Ovary (tissue), 7 donors: ENCODE measurements at regions not wholly inside any gene's neighbourhood (a gene's known extent, or its start where the extent isn't known, plus 50 kb on each side); places are given as distances from the start of the nearest gene placed in this dataset.

Experiments
- DNase-seq, 5 donors: peaks; one replicate each; pipeline ENCODE4 v3.0.0-alpha.2; 2019 to 2020
- H3K27ac ChIP-seq, 2 donors: fragments of 200-600 bp; one replicate each; pipeline versions ENCODE4 v1.5.1 to v1.8.0; 2019 to 2022
- H3K27me3 ChIP-seq: fragments of 200-600 bp; one replicate; pipeline ENCODE4 v1.8.0; 2022
- H3K36me3 ChIP-seq: fragments of 200-600 bp; sonication (generic); one replicate; pipeline ENCODE4 v1.5.1; 2019
- H3K4me1 ChIP-seq: one replicate; pipeline ENCODE4 v1.8.1; 2013; ENCODE audit warnings: mild to moderate bottlenecking, moderate library complexity; ENCODE audit not compliant: insufficient read depth
- H3K4me3 ChIP-seq: fragments of 200-600 bp; sonication (generic); one replicate; pipeline ENCODE4 v1.5.1; 2017
- H3K9me3 ChIP-seq, 2 donors: fragments of 200-600 bp in 1 of 2; sonication (generic) in 1 of 2; one replicate each; pipeline versions ENCODE4 v1.5.1 to v1.8.1; 2013 to 2019; ENCODE audit warnings: mild to moderate bottlenecking in 1 of 2, moderate library complexity in 1 of 2
- CTCF ChIP-seq, 3 donors: fragments of 450-650 bp in 2 of 3; fragments of 200-600 bp in 1 of 3; IDR thresholded peaks; one replicate each; pipeline versions ENCODE4 v1.5.1 to v1.8.0; 2016 to 2022; ENCODE audit warnings: antibody characterized with exemption in 3 of 3, mild to moderate bottlenecking in 1 of 3
- EP300 ChIP-seq: sonication (generic); formaldehyde crosslinking; IDR thresholded peaks from one replicate; pipeline ENCODE4 v1.6.1; 2017; ENCODE audit warnings: antibody characterized with exemption
- POLR2A ChIP-seq: fragments of 450-650 bp; IDR thresholded peaks from one replicate; pipeline ENCODE4 v1.6.1; 2017; ENCODE audit warnings: antibody characterized with exemption, mild to moderate bottlenecking, moderate library complexity
- WGBS, 3 donors: extraction: QIAGEN DNeasy Blood & Tissue Kit in 1 of 3; methylation state at CpG; one replicate each; pipeline versions ENCODE4 v1.1.5 to v1.1.7; 2013 to 2017; 5-methylcytosine and 5-hydroxymethylcytosine counted together
- intact Hi-C, 4 donors: fragments of 100-400 bp; cut with DNase I; formaldehyde crosslinking; loops; one replicate each; pipeline versions ENCODE4 v1.11.0 to v1.15.1; 2022 to 2023
- donor health status: DM: no; HTN: no; CAD: no; lungs with moderate emphysema.
- donor health status: DM: no; HTN: no; CAD: no.
- donor health status: Bipolar disorder and iron deficiency.
- donor health status: DM: no; HTN: no; CAD: no.
- donor health status: DM: yes; HTN: yes; CAD: no.

- intact Hi-C loops = no loop called here
- no peak for TF ChIP-seq POLR2A
- no peak for TF ChIP-seq EP300
- TF ChIP-seq CTCF (IDR thresholded peaks at IDR 0.05) = no peak
Observed at GRCh38 chr1:172907834-172908326, 142.9 kb downstream of the TNFSF18 start.

GRCh38 chr1:172909606-172910326, 141.0 kb downstream of the TNFSF18 start:
- TF ChIP-seq POLR2A (no peak), CTCF (IDR thresholded peaks at IDR 0.05) (no peak), EP300 (no peak)
- Histone ChIP-seq H3K4me1 (no peaks in the 10 kb centered on the region), H3K36me3 (no peaks in the 10 kb centered on the region), H3K27ac (no peak overlapping the region), H3K9me3 (no peaks in the 10 kb centered on the region), H3K4me3 (no peak overlapping the region), H3K27me3 (no peaks in the 10 kb centered on the region)
- intact Hi-C loops = no loop called here
- no peak for DNase-seq
- 70 to 83% (median 76%) methylated on average over 11 of the region's 11 CpGs for WGBS, 3 donors

More at GRCh38 chr1:172907834-172908326, 142.9 kb downstream of the TNFSF18 start:
- Histone ChIP-seq H3K27me3 (no peaks in the 10 kb centered on the region), H3K27ac (no peak overlapping the region), H3K4me3 (no peak overlapping the region), H3K9me3 (no peaks in the 10 kb centered on the region), H3K36me3 (no peaks in the 10 kb centered on the region), H3K4me1 (no peaks in the 10 kb centered on the region)
- no peak for DNase-seq
- WGBS, 3 donors = 90 to 95% (median 93%) methylated on average over 2 of the region's 2 CpGs

- H3K4me1 ChIP-seq = no peaks in the 10 kb centered on the region
- H3K4me3 ChIP-seq = no peak overlapping the region
- TF ChIP-seq EP300 = no peak
- TF ChIP-seq CTCF (IDR thresholded peaks at IDR 0.05) = no peak
- no peak for TF ChIP-seq POLR2A
- WGBS, 3 donors = 73 to 82% (median 76%) methylated on average over 4 to 5 of the region's 5 CpGs
- intact Hi-C loops = no loop called here
- H3K36me3 ChIP-seq = no peaks in the 10 kb centered on the region
- no peak for DNase-seq
- H3K27me3 ChIP-seq = no peaks in the 10 kb centered on the region
- H3K9me3 ChIP-seq = no peaks in the 10 kb centered on the region
- H3K27ac ChIP-seq = no peak overlapping the region
Observed at GRCh38 chr1:172912765-172913260, 137.9 kb downstream of the TNFSF18 start.

GRCh38 chr1:172914501-172915144, 136.1 kb downstream of the TNFSF18 start:
- intact Hi-C loops = no loop called here
- H3K4me1 ChIP-seq = no peaks in the 10 kb centered on the region

More at GRCh38 chr1:172914501-172915144, 136.1 kb downstream of the TNFSF18 start:
- Histone ChIP-seq H3K4me3 (no peak overlapping the region), H3K27me3 (no peaks in the 10 kb centered on the region), H3K36me3 (no peaks in the 10 kb centered on the region), H3K9me3 (no peaks in the 10 kb centered on the region), H3K27ac (no peak overlapping the region)
- no peak for DNase-seq
- no peak for TF ChIP-seq CTCF (IDR thresholded peaks at IDR 0.05)
- 21 to 33% (median 32%) methylated on average over 3 of the region's 3 CpGs for WGBS, 3 donors
